WTC11 (cell line): ENCODE measurements at regions not wholly inside any gene's neighbourhood (a gene's known extent, or its start where the extent isn't known, plus 50 kb on each side); places are given as distances from the start of the nearest gene placed in this dataset.

Experiments used
- ATAC-seq: fragments of 200-7000 bp; cut with Tn5 transposase; 2 replicates; pipeline ENCODE4 v1.10.0; 2021; ENCODE audit warnings: mild to moderate bottlenecking, moderate library complexity
- CTCF ChIA-PET: fragments of 300-600 bp; sonication (Branson Sonifier 250); formaldehyde crosslinking; loops from one replicate; lab custom pipeline; 2021; ENCODE audit warnings: antibody characterized with exemption; lab: Charles Lee
- POLR2A ChIA-PET: fragments of 350-600 bp; sonication (Branson Sonifier 250); formaldehyde crosslinking; loops from one replicate; lab custom pipeline; 2021; ENCODE audit warnings: antibody characterized with exemption; lab: Charles Lee
- DNase-seq: peaks from one replicate; pipeline ENCODE4 v3.0.0; 2021; ENCODE audit warnings: low spot score
- H3K27ac Mint-ChIP-seq: 2 replicates; pipeline ENCODE4 v1.8.0; 2021; ENCODE audit warnings: mixed read lengths
- H3K27me3 Mint-ChIP-seq: 2 replicates; pipeline ENCODE4 v1.8.0; 2021; ENCODE audit warnings: low read depth, mild to moderate bottlenecking, moderate library complexity, mixed read lengths
- H3K36me3 Mint-ChIP-seq: 2 replicates; pipeline ENCODE4 v1.8.0; 2021; ENCODE audit warnings: mixed read lengths
- H3K4me1 Mint-ChIP-seq: 2 replicates; pipeline ENCODE4 v1.8.0; 2022; ENCODE audit warnings: mixed read lengths
- H3K4me3 Mint-ChIP-seq: 2 replicates; pipeline ENCODE4 v1.8.0; 2021; ENCODE audit warnings: mild to moderate bottlenecking, moderate library complexity, mixed read lengths
- H3K9me3 Mint-ChIP-seq: 2 replicates; pipeline ENCODE4 v1.8.0; 2021; ENCODE audit warnings: mixed read lengths
- CREM ChIP-seq: sonication (generic); formaldehyde crosslinking; IDR thresholded peaks from 2 replicates; pipeline ENCODE4 v1.8.1; 2022; ENCODE audit warnings: mild to moderate bottlenecking, missing genetic modification reagents, moderate library complexity
- E2F1 ChIP-seq: sonication (generic); formaldehyde crosslinking; IDR thresholded peaks from 2 replicates; pipeline ENCODE4 v1.8.0; 2022; ENCODE audit warnings: mild to moderate bottlenecking, missing genetic modification reagents
- E2F4 ChIP-seq: sonication (generic); formaldehyde crosslinking; IDR thresholded peaks from 2 replicates; pipeline ENCODE4 v1.8.1; 2022; ENCODE audit warnings: low read depth, mild to moderate bottlenecking, moderate library complexity, missing genetic modification reagents, borderline replicate concordance
- E2F5 ChIP-seq: sonication (generic); formaldehyde crosslinking; IDR thresholded peaks from 2 replicates; pipeline ENCODE4 v1.8.1; 2022; ENCODE audit warnings: mild to moderate bottlenecking, moderate library complexity, missing genetic modification reagents
- FOXK1 ChIP-seq: sonication (generic); formaldehyde crosslinking; IDR thresholded peaks from 2 replicates; pipeline ENCODE4 v1.8.0; 2022; ENCODE audit warnings: mild to moderate bottlenecking, moderate library complexity, missing genetic modification reagents
- FOXP4 ChIP-seq: sonication (generic); formaldehyde crosslinking; IDR thresholded peaks from 2 replicates; pipeline ENCODE4 v1.8.0; 2022; ENCODE audit warnings: mild to moderate bottlenecking, missing genetic modification reagents
- IRF2 ChIP-seq: sonication (generic); formaldehyde crosslinking; IDR thresholded peaks from 2 replicates; pipeline ENCODE4 v1.8.0; 2022; ENCODE audit warnings: low read depth, missing genetic modification reagents, borderline replicate concordance
- MXD4 ChIP-seq: fragments of 250-450 bp; sonication (Bioruptor Pico); IDR thresholded peaks from 2 replicates; pipeline ENCODE4 v1.8.0; 2021; ENCODE audit warnings: mild to moderate bottlenecking, moderate library complexity, borderline replicate concordance
- MYBL2 ChIP-seq: sonication (generic); formaldehyde crosslinking; IDR thresholded peaks from 2 replicates; pipeline ENCODE4 v1.8.1; 2023; ENCODE audit warnings: mild to moderate bottlenecking, moderate library complexity, missing genetic modification reagents
- NR1H2 ChIP-seq: sonication (generic); formaldehyde crosslinking; IDR thresholded peaks from 2 replicates; pipeline ENCODE4 v1.9.0; 2021; ENCODE audit warnings: mild to moderate bottlenecking, moderate library complexity, missing genetic modification reagents
- TCF7 ChIP-seq: sonication (generic); formaldehyde crosslinking; IDR thresholded peaks from 2 replicates; pipeline ENCODE4 v1.8.0; 2022; ENCODE audit warnings: mild to moderate bottlenecking, low read depth, missing genetic modification reagents, moderate library complexity
- ZNF232 ChIP-seq: sonication (generic); formaldehyde crosslinking; IDR thresholded peaks from 2 replicates; pipeline ENCODE4 v1.8.0; 2022; ENCODE audit warnings: mild to moderate bottlenecking, missing genetic modification reagents
- ZNF281 ChIP-seq: sonication (generic); formaldehyde crosslinking; IDR thresholded peaks from 2 replicates; pipeline ENCODE4 v1.8.0; 2023; ENCODE audit warnings: mild to moderate bottlenecking, missing genetic modification reagents
- ZNF396 ChIP-seq: fragments of 250-450 bp; sonication (Bioruptor Pico); IDR thresholded peaks from 2 replicates; pipeline ENCODE4 v1.8.0; 2021; ENCODE audit warnings: mild to moderate bottlenecking, moderate library complexity, borderline replicate concordance
- ZNF423 ChIP-seq: fragments of 250-450 bp; sonication (Bioruptor Pico); IDR thresholded peaks from 2 replicates; pipeline ENCODE4 v2.1.2; 2022; ENCODE audit warnings: mild to moderate bottlenecking, moderate library complexity
- ZNF512 ChIP-seq: sonication (generic); formaldehyde crosslinking; IDR thresholded peaks from 2 replicates; pipeline ENCODE4 v1.8.1; 2022; ENCODE audit warnings: missing genetic modification reagents, borderline replicate concordance
- TF ChIP-seq, protein P1 (sequence below): sonication (generic); formaldehyde crosslinking; IDR thresholded peaks from 2 replicates; pipeline ENCODE4 v1.8.0; 2022; ENCODE audit warnings: mild to moderate bottlenecking, missing genetic modification reagents
- TF ChIP-seq, protein P2 (sequence below): fragments of 250-450 bp; sonication (Bioruptor Pico); conservative IDR thresholded peaks from 2 replicates; pipeline ENCODE4 v1.9.0; 2021; ENCODE audit warnings: mild to moderate bottlenecking

DNA sequence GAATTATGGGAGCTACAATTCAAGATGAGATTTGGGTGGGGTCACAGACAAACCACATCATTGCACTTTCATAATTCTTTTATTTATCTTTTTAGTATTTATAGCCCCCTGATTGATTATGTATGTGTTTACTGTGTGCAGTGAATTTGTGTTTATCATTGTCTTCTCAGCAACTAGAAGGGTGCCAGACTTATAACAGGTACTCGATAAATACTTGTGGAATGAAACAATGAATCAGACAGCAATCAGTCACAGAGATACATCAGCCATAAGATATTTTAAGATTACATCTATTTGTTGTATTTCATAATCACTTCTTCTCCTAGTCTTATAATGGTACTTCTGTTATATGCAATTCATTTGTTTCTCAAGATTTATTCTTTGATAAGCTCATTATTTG is 273.2 kb downstream of the PTPRC start:
- CTCF ChIA-PET = no interaction called here
- no peak for DNase-seq
- Mint-ChIP-seq H3K36me3 (no peaks in the 10 kb centered on the region), H3K4me1 (peaks cover 4% of the 10 kb centered on the region; the same call in 1 of the 2 replicates)
- TF ChIP-seq, protein P1, sequence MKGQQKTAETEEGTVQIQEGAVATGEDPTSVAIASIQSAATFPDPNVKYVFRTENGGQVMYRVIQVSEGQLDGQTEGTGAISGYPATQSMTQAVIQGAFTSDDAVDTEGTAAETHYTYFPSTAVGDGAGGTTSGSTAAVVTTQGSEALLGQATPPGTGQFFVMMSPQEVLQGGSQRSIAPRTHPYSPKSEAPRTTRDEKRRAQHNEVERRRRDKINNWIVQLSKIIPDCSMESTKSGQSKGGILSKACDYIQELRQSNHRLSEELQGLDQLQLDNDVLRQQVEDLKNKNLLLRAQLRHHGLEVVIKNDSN (CRISPR knock-in tag) = no peak
- TF ChIP-seq MYBL2 (CRISPR knock-in tag) (no peak), E2F1 (no peak), E2F4 (CRISPR knock-in tag) (no peak), FOXP4 (CRISPR knock-in tag) (no peak), ZNF396 (CRISPR knock-in tag) (no peak), IRF2 (no peak), ZNF232 (CRISPR knock-in tag) (no peak), TCF7 (CRISPR knock-in tag) (no peak), FOXK1 (CRISPR knock-in tag) (no peak), ZNF512 (CRISPR knock-in tag) (no peak), NR1H2 (CRISPR knock-in tag) (no peak), ZNF423 (no peak), E2F5 (CRISPR knock-in tag) (no peak), MXD4 (CRISPR knock-in tag) (no peak), ZNF281 (CRISPR knock-in tag) (no peak), CREM (CRISPR knock-in tag) (no peak)
- TF ChIP-seq, protein P2, sequence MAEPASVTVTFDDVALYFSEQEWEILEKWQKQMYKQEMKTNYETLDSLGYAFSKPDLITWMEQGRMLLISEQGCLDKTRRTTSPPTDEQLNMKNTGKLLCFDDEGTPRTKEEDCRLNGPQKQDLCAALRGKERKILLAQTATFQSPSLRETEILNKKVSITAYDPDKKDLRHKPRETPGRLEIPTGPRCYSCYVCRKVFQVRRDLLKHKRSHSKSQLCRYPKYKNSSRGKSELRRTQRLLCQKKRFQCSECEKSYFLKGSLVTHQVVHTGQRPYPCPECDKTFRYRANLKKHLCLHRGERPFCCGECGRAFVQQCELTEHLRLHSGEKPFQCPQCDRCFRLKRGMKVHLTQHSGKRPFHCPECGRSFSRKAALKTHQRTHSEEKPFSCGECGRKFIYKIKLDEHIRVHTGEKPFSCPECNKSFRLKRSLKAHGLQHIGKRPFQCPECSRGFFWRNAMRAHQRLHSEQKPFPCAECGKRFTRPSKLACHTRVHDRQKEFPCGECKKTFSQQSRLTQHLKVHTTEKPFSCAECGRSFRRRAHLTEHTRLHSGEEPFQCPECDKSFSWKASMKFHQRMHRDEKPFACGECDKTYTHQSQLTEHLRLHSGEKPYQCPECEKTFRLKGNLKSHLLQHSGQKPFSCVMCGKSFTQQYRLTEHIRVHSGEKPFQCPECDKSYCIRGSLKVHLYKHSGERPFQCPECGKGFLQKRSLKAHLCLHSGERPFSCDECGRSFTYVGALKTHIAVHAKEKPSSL (CRISPR knock-in tag) = no peak
- TF ChIP-seq, all 79 proteins: peak for 0
- no peak overlapping the region for H3K27ac Mint-ChIP-seq
- POLR2A ChIA-PET = no interaction called here
- peaks cover 6% of the 10 kb centered on the region; the same call in 1 of the 2 replicates for H3K9me3 Mint-ChIP-seq
- ATAC-seq = no peak
- no peak overlapping the region for H3K4me3 Mint-ChIP-seq
- H3K27me3 Mint-ChIP-seq = no peaks in the 10 kb centered on the region
